PC-9 (cell line): ENCODE measurements at regions not wholly inside any gene's neighbourhood (a gene's known extent, or its start where the extent isn't known, plus 50 kb on each side); places are given as distances from the start of the nearest gene placed in this dataset.

Source experiments
- BruUV-seq: library from RNA; stranded (reverse); fragments of 400-500 nt; replicated peaks from 2 replicates; lab custom pipeline; 2021; lab: Mats Ljungman, UMichigan
- CTCF ChIA-PET: fragments of 300-600 bp; sonication (Branson Sonifier 250); formaldehyde crosslinking; loops from one replicate; lab custom pipeline; 2022; ENCODE audit warnings: antibody characterized with exemption; lab: Charles Lee
- POLR2A ChIA-PET: fragments of 300-600 bp; sonication (Branson Sonifier 250); formaldehyde crosslinking; loops from one replicate; lab custom pipeline; 2022; ENCODE audit warnings: antibody characterized with exemption; ENCODE audit not compliant: unreplicated experiment; lab: Charles Lee
- DNase-seq, 2 experiments: peaks; one replicate each; pipeline versions ENCODE4 v3.0.0 to v3.0.0-alpha.2; 2015 to 2022; ENCODE audit warnings: mixed read lengths in 1 of 2
- H2AFZ ChIP-seq: fragments of 200-600 bp; sonication (generic); 2 replicates; pipeline ENCODE4 v1.8.1; 2017; ENCODE audit warnings: antibody characterized with exemption
- H3F3A ChIP-seq: fragments of 200-600 bp; sonication (generic); 2 replicates; pipeline ENCODE4 v1.8.1; 2017; ENCODE audit warnings: antibody characterized with exemption, mild to moderate bottlenecking, low read depth; ENCODE audit not compliant: insufficient read depth
- H3K27ac ChIP-seq: fragments of 200-600 bp; sonication (generic); 2 replicates; pipeline ENCODE4 v1.6.1; 2016; ENCODE audit warnings: mixed run types
- H3K27me3 ChIP-seq: fragments of 200-600 bp; sonication (generic); 2 replicates; pipeline ENCODE4 v1.6.1; 2016; ENCODE audit warnings: low read depth, mixed run types; ENCODE audit not compliant: insufficient read depth
- H3K36me3 ChIP-seq: fragments of 200-600 bp; sonication (generic); 2 replicates; pipeline ENCODE4 v1.6.1; 2016; ENCODE audit warnings: low read depth, mixed run types
- H3K4me1 ChIP-seq: fragments of 200-600 bp; sonication (generic); replicated peaks from 2 replicates; pipeline ENCODE4 v1.6.1; 2016; ENCODE audit warnings: mixed run types; ENCODE audit not compliant: insufficient read depth
- H3K4me2 ChIP-seq: fragments of 200-600 bp; sonication (generic); 2 replicates; pipeline ENCODE4 v1.6.1; 2017; ENCODE audit warnings: mixed run types
- H3K4me3 ChIP-seq: fragments of 200-600 bp; sonication (generic); 2 replicates; pipeline ENCODE4 v1.6.1; 2016; ENCODE audit warnings: mixed run types
- H3K79me2 ChIP-seq: fragments of 200-600 bp; sonication (generic); 2 replicates; pipeline ENCODE4 v1.6.1; 2017; ENCODE audit warnings: low read depth, mixed run types
- H3K9me2 ChIP-seq: fragments of 200-600 bp; sonication (generic); 2 replicates; pipeline ENCODE4 v1.8.1; 2017; ENCODE audit warnings: mild to moderate bottlenecking; ENCODE audit not compliant: insufficient read depth
- H3K9me3 ChIP-seq: fragments of 200-600 bp; sonication (generic); 2 replicates; pipeline ENCODE4 v1.8.1; 2016; ENCODE audit warnings: low read depth; ENCODE audit not compliant: insufficient read depth
- H4K20me1 ChIP-seq: fragments of 200-600 bp; sonication (generic); 2 replicates; pipeline ENCODE4 v1.8.1; 2017; ENCODE audit not compliant: insufficient read depth
- EZH2 ChIP-seq: fragments of 200-600 bp; sonication (generic); IDR thresholded peaks from 2 replicates; pipeline ENCODE4 v1.8.0; 2017; ENCODE audit warnings: antibody characterized with exemption, low read depth
- intact Hi-C: fragments of 100-400 bp; cut with micrococcal nuclease; formaldehyde crosslinking; loops from one replicate; pipeline ENCODE4 v1.10.0; 2022; ENCODE audit not compliant: unreplicated experiment
- TF ChIP-seq, protein P1 (sequence below): fragments of 200-600 bp; sonication (generic); conservative IDR thresholded peaks from 2 replicates; pipeline ENCODE4 v1.6.1; 2017; ENCODE audit warnings: mixed run types, antibody characterized with exemption, mild to moderate bottlenecking, moderate library complexity

DNA sequence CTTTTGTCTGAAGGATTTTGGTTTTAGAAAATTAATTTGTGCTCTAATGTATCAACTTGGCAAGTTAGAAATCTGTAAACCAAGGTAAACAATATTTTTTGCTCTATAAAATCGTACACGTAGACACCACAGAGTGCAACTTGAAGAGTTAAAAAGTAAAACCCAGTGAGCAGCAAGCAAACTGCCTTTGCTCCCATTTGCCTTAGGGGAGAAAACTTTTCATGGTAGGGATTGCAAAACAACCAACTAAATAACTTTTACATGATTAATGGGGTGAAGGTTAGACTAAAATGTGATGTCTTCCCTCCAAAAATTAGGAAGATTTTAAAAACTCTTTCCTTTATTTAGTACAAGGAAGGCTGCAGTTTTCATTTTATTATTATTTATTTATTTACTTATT, 224.2 kb upstream of the LYZL1 start:
- CTCF ChIA-PET, result no interaction called here
- Histone ChIP-seq H3K79me2 (no peaks in the 10 kb centered on the region), H2AFZ (no peak overlapping the region), H3K27me3 (no peaks in the 10 kb centered on the region), H3K9me3 (no peaks in the 10 kb centered on the region), H3K4me2 (peak overlapping the region; percentile 76), H3K27ac (peak overlapping the region; percentile 83), H3F3A (peaks cover 16% of the 10 kb centered on the region), H4K20me1 (no peaks in the 10 kb centered on the region), H3K4me1 (peaks cover 26% of the 10 kb centered on the region), H3K4me3 (peak overlapping the region; percentile 29; the same call in 1 of the 2 replicates), H3K9me2 (no peaks in the 10 kb centered on the region), H3K36me3 (no peaks in the 10 kb centered on the region)
- no peak for TF ChIP-seq EZH2
- TF ChIP-seq, protein P1, sequence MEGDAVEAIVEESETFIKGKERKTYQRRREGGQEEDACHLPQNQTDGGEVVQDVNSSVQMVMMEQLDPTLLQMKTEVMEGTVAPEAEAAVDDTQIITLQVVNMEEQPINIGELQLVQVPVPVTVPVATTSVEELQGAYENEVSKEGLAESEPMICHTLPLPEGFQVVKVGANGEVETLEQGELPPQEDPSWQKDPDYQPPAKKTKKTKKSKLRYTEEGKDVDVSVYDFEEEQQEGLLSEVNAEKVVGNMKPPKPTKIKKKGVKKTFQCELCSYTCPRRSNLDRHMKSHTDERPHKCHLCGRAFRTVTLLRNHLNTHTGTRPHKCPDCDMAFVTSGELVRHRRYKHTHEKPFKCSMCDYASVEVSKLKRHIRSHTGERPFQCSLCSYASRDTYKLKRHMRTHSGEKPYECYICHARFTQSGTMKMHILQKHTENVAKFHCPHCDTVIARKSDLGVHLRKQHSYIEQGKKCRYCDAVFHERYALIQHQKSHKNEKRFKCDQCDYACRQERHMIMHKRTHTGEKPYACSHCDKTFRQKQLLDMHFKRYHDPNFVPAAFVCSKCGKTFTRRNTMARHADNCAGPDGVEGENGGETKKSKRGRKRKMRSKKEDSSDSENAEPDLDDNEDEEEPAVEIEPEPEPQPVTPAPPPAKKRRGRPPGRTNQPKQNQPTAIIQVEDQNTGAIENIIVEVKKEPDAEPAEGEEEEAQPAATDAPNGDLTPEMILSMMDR, result no peak
- intact Hi-C loops, result loop anchor here (2.0 to 5.0 kb wide), 3 partner anchors 34 to 387 kb away; partner anchors contain the start of gene BAMBI
- POLR2A ChIA-PET, result no interaction called here
- peak; percentile 9 to 73 for DNase-seq
- no TSS peak for BruUV-seq

DNA sequence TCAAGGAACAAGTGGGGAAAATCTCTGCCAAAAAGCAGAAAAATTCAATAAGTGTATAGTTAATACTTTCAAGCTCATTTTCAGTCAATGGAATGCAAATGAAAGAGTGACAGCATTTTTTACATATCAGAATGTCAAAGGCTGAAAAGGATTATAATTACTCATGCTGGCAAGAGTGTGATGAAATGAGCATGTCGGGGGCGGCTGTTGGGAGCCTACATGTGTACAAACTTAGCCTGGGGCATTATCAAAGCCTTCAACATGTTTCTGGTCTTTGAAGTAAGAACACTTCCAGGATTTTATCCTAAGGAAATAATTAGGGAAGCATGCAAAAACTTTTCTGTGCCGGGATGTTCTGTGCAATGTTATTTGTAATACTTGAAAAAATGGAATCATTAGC, 221.7 kb upstream of the LYZL1 start:
- no peaks in the 10 kb centered on the region for H3K27me3 ChIP-seq
- no peaks in the 10 kb centered on the region for H3K9me3 ChIP-seq
- no peaks in the 10 kb centered on the region for H3K79me2 ChIP-seq
- H3K36me3 ChIP-seq, result no peaks in the 10 kb centered on the region
- H3K27ac ChIP-seq, result no peak overlapping the region
- no peak overlapping the region for H2AFZ ChIP-seq
- no TSS peak for BruUV-seq
- DNase-seq, result peak in 1 of 2 experiments; percentile 59
- ChIA-PET CTCF (no interaction called here), POLR2A (no interaction called here)
- no peaks in the 10 kb centered on the region for H4K20me1 ChIP-seq
- no peak overlapping the region for H3K4me3 ChIP-seq
- H3F3A ChIP-seq, result peaks cover 16% of the 10 kb centered on the region
- H3K4me1 ChIP-seq, result peaks cover 26% of the 10 kb centered on the region
- no peaks in the 10 kb centered on the region for H3K9me2 ChIP-seq
- TF ChIP-seq, protein P1, result no peak
- TF ChIP-seq EZH2, result no peak
- H3K4me2 ChIP-seq, result no peak overlapping the region
- intact Hi-C loops, result no loop called here

DNA sequence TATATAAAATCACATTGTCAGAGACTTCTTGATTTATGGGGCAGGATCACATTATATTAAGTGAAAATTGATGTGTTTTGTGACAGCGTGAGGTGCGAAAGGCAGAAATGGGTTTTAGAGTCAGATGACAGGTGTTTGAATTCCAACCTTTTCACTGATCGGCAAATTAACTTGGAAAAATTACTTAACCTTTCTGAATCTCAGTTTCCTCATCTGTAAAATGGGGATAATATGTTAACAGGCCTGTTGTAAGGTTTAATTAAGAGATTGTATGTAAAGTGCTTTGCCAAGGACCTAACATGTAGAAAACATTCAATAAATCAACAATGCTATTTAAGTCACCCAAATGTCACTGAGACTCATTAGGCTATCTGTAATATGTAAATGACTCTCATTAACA, 221.2 kb upstream of the LYZL1 start:
- no peak for TF ChIP-seq EZH2
- TF ChIP-seq, protein P1, result no peak

More for the DNA sequence above, 221.2 kb upstream of the LYZL1 start:
- POLR2A ChIA-PET, result no interaction called here
- H3K9me3 ChIP-seq, result no peaks in the 10 kb centered on the region
- H3K27me3 ChIP-seq, result no peaks in the 10 kb centered on the region
- no peaks in the 10 kb centered on the region for H3K79me2 ChIP-seq
- intact Hi-C loops, result no loop called here
- CTCF ChIA-PET, result no interaction called here
- H3K9me2 ChIP-seq, result no peaks in the 10 kb centered on the region
- H3K36me3 ChIP-seq, result no peaks in the 10 kb centered on the region
- no peak overlapping the region for H3K27ac ChIP-seq
- H3K4me2 ChIP-seq, result no peak overlapping the region
- BruUV-seq, result no TSS peak
- DNase-seq, result no peak
- H3K4me3 ChIP-seq, result no peak overlapping the region
- H4K20me1 ChIP-seq, result no peaks in the 10 kb centered on the region
- H2AFZ ChIP-seq, result no peak overlapping the region
- peaks cover 26% of the 10 kb centered on the region for H3K4me1 ChIP-seq
- peaks cover 16% of the 10 kb centered on the region for H3F3A ChIP-seq
